K562 (cell line): ENCODE measurements at regions not wholly inside any gene's neighbourhood (a gene's known extent, or its start where the extent isn't known, plus 50 kb on each side); places are given as distances from the start of the nearest gene placed in this dataset.

Source experiments
- GATA2 ChIP-seq: sonication (generic); formaldehyde crosslinking; IDR thresholded peaks from 2 replicates; pipeline ENCODE4 v1.4.0; 2020; ENCODE audit warnings: mild to moderate bottlenecking, missing genetic modification reagents
- HEY1 ChIP-seq: fragments of 250-450 bp; sonication (Bioruptor Pico); IDR thresholded peaks from 2 replicates; pipeline ENCODE4 v1.5.0; 2020; ENCODE audit warnings: mild to moderate bottlenecking, moderate library complexity, borderline replicate concordance
- HOMEZ ChIP-seq: fragments of 250-450 bp; sonication (Bioruptor Pico); IDR thresholded peaks from 2 replicates; pipeline ENCODE4 v1.4.0; 2020; ENCODE audit warnings: mild to moderate bottlenecking, moderate library complexity
- PPARD ChIP-seq: fragments of 250-450 bp; sonication (Bioruptor Pico); IDR thresholded peaks from 2 replicates; pipeline ENCODE4 v1.8.0; 2022; ENCODE audit warnings: inconsistent platforms, mild to moderate bottlenecking, moderate library complexity
- SAFB2 ChIP-seq: fragments of 200-400 bp; formaldehyde crosslinking; IDR thresholded peaks from 2 replicates; pipeline ENCODE4 v1.6.1; 2018; ENCODE audit warnings: borderline replicate concordance, low read length, low read depth, moderate library complexity; ENCODE audit not compliant: severe bottlenecking
- ZNF449 ChIP-seq: fragments of 250-450 bp; sonication (Bioruptor Pico); IDR thresholded peaks from 2 replicates; pipeline ENCODE4 v1.8.0; 2022; ENCODE audit warnings: moderate library complexity, mild to moderate bottlenecking, inconsistent platforms
- TF ChIP-seq, protein P1 (sequence below): IDR thresholded peaks from 2 replicates; pipeline ENCODE4 v1.6.1; 2012; ENCODE audit warnings: low read depth, low read length, improper control_type of control experiment, borderline replicate concordance

GRCh38 chr21:43277481-43278351, 108.9 kb downstream of the CRYAA start (continued):
- TF ChIP-seq HOMEZ (no peak), GATA2 (no peak), HEY1 (CRISPR knock-in tag) (no peak), ZNF449 (CRISPR knock-in tag) (no peak), PPARD (CRISPR knock-in tag) (no peak), SAFB2 (no peak)
- TF ChIP-seq, protein P1, sequence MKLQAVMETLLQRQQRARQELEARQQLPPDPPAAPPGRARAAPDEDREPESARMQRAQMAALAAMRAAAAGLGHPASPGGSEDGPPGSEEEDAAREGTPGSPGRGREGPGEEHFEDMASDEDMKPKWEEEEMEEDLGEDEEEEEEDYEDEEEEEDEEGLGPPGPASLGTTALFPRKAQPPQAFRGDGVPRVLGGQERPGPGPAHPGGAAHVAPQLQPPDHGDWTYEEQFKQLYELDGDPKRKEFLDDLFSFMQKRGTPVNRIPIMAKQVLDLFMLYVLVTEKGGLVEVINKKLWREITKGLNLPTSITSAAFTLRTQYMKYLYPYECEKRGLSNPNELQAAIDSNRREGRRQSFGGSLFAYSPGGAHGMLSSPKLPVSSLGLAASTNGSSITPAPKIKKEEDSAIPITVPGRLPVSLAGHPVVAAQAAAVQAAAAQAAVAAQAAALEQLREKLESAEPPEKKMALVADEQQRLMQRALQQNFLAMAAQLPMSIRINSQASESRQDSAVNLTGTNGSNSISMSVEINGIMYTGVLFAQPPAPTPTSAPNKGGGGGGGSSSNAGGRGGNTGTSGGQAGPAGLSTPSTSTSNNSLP: no peak
